ENCODE measurements at regions not wholly inside any gene's neighbourhood (a gene's known extent, or its start where the extent isn't known, plus 50 kb on each side); places are given as distances from the start of the nearest gene placed in this dataset.

DNA sequence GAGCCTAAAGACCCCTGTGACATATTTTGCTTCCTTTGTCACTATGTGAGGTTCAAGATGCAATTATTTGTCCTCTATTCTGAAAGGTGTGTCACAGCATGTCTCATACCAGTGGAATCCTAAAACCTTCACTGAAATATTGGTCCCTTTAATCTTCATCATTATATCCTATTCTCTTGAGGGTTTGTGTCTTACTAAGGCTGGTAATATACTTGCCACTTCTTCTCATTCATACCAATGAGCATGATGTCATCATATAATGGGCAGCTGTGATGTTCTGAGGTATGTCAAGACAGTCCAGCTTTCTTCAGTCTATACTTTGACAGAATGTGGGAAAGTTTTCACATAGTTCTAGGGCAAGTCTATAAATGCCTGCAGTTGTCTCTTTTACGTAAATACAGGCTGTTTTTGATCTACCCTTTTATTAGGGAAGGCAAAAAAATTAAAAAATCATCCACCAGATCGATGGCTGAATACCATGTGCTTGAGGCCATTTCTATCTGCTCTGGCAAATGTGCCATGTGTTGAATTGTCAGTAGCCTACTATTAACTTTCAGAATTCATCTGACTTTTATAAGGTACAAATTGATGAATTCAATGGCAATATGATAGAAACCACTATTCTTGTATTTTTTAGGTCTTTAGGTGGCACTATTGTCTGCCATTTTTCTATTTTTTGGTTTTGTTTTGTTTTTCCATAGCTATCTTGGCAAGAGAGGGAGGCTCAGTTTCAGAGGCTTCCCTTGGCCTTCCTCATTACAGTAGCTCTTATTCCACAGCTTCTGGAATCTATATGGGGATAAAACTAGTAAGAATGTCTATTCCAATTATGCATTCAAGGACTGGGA is 209.0 kb downstream of the PPARGC1A start:
- no peaks in the 10 kb centered on the region for H3K4me1 ChIP-seq
- DNase-seq = no peak
- no peaks in the 10 kb centered on the region for H3K9me3 ChIP-seq
- H3K27me3 ChIP-seq = no peaks in the 10 kb centered on the region
- no peaks in the 10 kb centered on the region for H3K36me3 ChIP-seq
- 49 to 61% methylated on average over 2 of the region's 2 CpGs for WGBS, 2 donors
- intact Hi-C loops (cut with DNase I) = no loop called here
- ATAC-seq = no peak
- TF ChIP-seq, protein P1, sequence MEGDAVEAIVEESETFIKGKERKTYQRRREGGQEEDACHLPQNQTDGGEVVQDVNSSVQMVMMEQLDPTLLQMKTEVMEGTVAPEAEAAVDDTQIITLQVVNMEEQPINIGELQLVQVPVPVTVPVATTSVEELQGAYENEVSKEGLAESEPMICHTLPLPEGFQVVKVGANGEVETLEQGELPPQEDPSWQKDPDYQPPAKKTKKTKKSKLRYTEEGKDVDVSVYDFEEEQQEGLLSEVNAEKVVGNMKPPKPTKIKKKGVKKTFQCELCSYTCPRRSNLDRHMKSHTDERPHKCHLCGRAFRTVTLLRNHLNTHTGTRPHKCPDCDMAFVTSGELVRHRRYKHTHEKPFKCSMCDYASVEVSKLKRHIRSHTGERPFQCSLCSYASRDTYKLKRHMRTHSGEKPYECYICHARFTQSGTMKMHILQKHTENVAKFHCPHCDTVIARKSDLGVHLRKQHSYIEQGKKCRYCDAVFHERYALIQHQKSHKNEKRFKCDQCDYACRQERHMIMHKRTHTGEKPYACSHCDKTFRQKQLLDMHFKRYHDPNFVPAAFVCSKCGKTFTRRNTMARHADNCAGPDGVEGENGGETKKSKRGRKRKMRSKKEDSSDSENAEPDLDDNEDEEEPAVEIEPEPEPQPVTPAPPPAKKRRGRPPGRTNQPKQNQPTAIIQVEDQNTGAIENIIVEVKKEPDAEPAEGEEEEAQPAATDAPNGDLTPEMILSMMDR (IDR thresholded peaks at IDR 0.05) = no peak
- no peak for FAIRE-seq
- no peak overlapping the region for H3K4me3 ChIP-seq
- H3K27ac ChIP-seq = no peak overlapping the region

DNA sequence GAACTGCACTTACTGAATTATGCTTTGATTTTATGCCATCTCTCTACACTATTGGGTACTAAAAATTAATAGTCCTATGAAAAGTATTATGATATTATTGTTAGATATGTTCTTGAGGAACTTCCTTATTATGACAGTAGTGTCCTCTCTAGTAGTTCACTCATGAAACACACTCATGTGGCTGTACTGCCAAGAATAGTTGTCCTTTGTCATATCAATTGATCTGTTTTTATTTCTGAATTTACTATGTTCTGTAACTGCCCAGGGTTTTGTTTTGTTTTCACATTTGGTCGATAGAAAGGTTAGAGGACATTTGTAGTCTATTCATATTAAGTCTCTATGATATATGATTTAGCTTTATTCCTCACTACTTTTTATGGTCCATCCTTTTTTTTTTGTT is 215.2 kb downstream of the PPARGC1A start:
- Histone ChIP-seq H3K27me3 (no peaks in the 10 kb centered on the region), H3K4me3 (no peak overlapping the region), H3K4me1 (no peaks in the 10 kb centered on the region), H3K27ac (no peak overlapping the region), H3K9me3 (no peaks in the 10 kb centered on the region), H3K36me3 (no peaks in the 10 kb centered on the region)
- TF ChIP-seq, protein P1 (IDR thresholded peaks at IDR 0.05) = no peak
- ATAC-seq (no peak), DNase-seq (no peak), FAIRE-seq (no peak)
- 26 to 43% methylated on average over 1 of the region's 1 CpG for WGBS, 2 donors
- intact Hi-C loops (cut with DNase I) = no loop called here

DNA sequence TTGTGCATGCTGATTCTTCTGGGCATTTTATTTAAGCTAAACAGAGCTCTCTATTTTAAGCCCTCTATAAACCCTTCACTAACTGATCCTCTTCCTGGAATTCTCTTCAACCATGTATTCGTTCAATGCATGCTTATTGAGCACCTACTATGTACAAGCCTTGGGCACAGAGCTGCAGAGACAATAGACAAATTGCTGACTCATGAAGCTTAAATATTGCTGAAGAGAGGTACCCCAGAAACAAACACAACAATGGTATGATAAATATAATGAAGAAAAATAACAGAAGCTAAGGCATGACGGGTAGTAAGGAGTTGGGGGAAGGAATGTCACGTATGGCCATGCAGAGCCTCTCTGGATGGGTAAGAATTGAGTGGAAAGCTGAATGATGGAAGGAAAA is 222.2 kb downstream of the PPARGC1A start:
- ATAC-seq (no peak), FAIRE-seq (no peak), DNase-seq (no peak)
- Histone ChIP-seq H3K36me3 (no peaks in the 10 kb centered on the region), H3K4me3 (no peak overlapping the region), H3K9me3 (no peaks in the 10 kb centered on the region), H3K4me1 (no peaks in the 10 kb centered on the region), H3K27me3 (no peaks in the 10 kb centered on the region), H3K27ac (no peak overlapping the region)
- intact Hi-C loops (cut with DNase I) = no loop called here
- WGBS, 2 donors = 40 to 66% methylated on average over 3 of the region's 3 CpGs
- TF ChIP-seq, protein P1 (IDR thresholded peaks at IDR 0.05) = no peak

DNA sequence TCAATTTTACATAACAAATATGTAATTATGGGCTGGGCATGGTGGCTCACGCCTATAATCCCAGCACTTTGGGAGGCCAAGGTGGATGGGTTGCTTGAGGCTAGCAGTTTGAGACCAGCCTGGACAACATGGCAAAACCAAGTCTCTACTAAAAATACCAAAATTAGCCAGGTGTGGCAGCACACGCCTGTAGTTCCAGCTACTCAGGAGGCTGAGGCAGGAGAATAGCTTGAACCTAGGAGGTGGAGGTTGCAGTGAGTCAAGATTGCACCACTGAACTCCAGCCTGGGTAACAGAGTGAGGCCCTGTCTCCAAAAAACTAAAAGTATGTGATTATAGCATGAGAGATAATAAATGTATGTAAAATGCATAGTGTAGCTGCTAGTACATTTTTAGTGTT is 229.0 kb downstream of the PPARGC1A start:
- 53 to 69% methylated on average over 2 of the region's 2 CpGs for WGBS, 2 donors
- no peaks in the 10 kb centered on the region for H3K36me3 ChIP-seq
- DNase-seq = no peak
- H3K27ac ChIP-seq = no peak overlapping the region
- TF ChIP-seq, protein P1 (IDR thresholded peaks at IDR 0.05) = no peak
- no peaks in the 10 kb centered on the region for H3K27me3 ChIP-seq
- no peak for FAIRE-seq
- H3K9me3 ChIP-seq = no peaks in the 10 kb centered on the region
- no peak overlapping the region for H3K4me3 ChIP-seq
- intact Hi-C loops (cut with DNase I) = no loop called here
- no peak for ATAC-seq
- H3K4me1 ChIP-seq = no peaks in the 10 kb centered on the region

DNA sequence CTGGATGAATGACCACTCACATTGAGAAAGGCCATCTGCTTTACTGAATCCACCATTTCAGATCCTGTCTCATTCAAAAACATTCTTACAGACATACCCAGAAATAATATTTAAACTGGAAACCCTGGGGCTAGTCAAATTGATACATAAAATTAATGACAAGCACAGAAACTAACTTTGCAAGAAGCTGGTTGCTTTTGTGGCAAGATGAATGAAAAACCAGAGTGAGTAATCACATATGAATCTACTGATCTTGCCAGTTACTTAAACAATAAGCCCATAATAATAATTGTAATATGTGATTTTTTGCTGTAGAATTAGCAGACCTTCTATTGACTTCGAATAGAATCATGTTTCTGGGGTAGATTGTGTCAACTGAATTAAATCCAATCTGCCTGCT is 235.1 kb downstream of the PPARGC1A start:
- H3K4me1 ChIP-seq = no peaks in the 10 kb centered on the region
- intact Hi-C loops (cut with DNase I) = no loop called here
- H3K4me3 ChIP-seq = no peak overlapping the region
- DNase-seq (no peak), ATAC-seq (no peak), FAIRE-seq (no peak)
- TF ChIP-seq, protein P1 (IDR thresholded peaks at IDR 0.05) = no peak
- no peak overlapping the region for H3K27ac ChIP-seq
- H3K36me3 ChIP-seq = no peaks in the 10 kb centered on the region
- H3K27me3 ChIP-seq = no peaks in the 10 kb centered on the region
- 26 to 47% methylated on average over 1 of the region's 1 CpG for WGBS, 2 donors
- no peaks in the 10 kb centered on the region for H3K9me3 ChIP-seq

All from pancreas (tissue), 10 donors.